ENCODE measurements at regions not wholly inside any gene's neighbourhood (a gene's known extent, or its start where the extent isn't known, plus 50 kb on each side); places are given as distances from the start of the nearest gene placed in this dataset.

DNA sequence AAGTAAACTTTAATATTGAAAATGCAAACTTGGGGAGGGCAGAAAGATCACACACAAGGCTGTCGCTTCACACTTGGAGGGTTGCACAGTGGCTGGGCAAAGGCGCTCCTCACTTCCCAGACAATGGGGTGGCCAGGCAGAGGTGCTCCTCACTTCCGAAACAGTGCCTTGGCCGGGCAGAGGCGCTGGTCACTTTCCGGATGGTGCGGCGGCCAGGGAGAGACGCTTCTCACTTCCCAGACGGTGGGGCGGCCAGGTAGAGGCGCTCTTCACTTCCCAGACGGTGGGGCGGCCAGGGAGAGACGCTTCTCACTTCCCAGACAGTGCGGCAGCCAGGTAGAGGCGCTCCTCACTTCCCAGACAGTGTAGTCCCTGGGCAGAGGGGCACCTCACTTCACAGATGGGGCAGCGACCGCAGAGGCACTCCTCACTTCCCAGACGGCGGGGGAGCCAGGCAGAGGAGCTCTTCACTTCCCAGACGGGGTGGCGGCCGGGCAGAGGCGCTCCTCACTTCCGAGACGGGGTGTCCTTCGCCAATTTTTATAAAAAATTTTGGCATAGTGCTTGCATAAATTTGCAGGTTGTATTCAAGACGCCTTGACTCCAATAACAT lies 140.8 kb upstream of the PZP start:
- TF ChIP-seq POLR2A (IDR thresholded peaks at IDR 0.05; ENCODE audit: control extremely low read depth in 1 of 2, low read depth in 2 of 2, low read length in 2 of 2), result no peak
- no peak for TF ChIP-seq GTF2F1 (IDR thresholded peaks at IDR 0.05; ENCODE audit: borderline replicate concordance, low read depth, low read length)
- TF ChIP-seq PHF8 (conservative IDR thresholded peaks at IDR 0.05; ENCODE audit: low read depth, low read length), result no peak
- TF ChIP-seq RNF2 (IDR thresholded peaks at IDR 0.05; ENCODE audit: borderline replicate concordance, low read depth, low read length, missing control alignments, poor library complexity, severe bottlenecking), result no peak
- TF ChIP-seq, protein P1, sequence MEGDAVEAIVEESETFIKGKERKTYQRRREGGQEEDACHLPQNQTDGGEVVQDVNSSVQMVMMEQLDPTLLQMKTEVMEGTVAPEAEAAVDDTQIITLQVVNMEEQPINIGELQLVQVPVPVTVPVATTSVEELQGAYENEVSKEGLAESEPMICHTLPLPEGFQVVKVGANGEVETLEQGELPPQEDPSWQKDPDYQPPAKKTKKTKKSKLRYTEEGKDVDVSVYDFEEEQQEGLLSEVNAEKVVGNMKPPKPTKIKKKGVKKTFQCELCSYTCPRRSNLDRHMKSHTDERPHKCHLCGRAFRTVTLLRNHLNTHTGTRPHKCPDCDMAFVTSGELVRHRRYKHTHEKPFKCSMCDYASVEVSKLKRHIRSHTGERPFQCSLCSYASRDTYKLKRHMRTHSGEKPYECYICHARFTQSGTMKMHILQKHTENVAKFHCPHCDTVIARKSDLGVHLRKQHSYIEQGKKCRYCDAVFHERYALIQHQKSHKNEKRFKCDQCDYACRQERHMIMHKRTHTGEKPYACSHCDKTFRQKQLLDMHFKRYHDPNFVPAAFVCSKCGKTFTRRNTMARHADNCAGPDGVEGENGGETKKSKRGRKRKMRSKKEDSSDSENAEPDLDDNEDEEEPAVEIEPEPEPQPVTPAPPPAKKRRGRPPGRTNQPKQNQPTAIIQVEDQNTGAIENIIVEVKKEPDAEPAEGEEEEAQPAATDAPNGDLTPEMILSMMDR (IDR thresholded peaks at IDR 0.05; ENCODE audit: control extremely low read depth in 1 of 3, insufficient read depth in 1 of 3, low read depth in 1 of 3, low read length in 3 of 3), result no peak
- TF ChIP-seq, protein P2, sequence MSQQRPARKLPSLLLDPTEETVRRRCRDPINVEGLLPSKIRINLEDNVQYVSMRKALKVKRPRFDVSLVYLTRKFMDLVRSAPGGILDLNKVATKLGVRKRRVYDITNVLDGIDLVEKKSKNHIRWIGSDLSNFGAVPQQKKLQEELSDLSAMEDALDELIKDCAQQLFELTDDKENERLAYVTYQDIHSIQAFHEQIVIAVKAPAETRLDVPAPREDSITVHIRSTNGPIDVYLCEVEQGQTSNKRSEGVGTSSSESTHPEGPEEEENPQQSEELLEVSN (IDR thresholded peaks at IDR 0.05), result no peak
- no peak for TF ChIP-seq POLR2AphosphoS5 (IDR thresholded peaks at IDR 0.05; ENCODE audit: low read depth, low read length)
- no peak for TF ChIP-seq POU5F1 (IDR thresholded peaks at IDR 0.05; ENCODE audit: low read depth, low read length)
